ENCODE measurements at regions not wholly inside any gene's neighbourhood (a gene's known extent, or its start where the extent isn't known, plus 50 kb on each side); places are given as distances from the start of the nearest gene placed in this dataset.
"Not testable (repeated sequence)": the region's sequence is repeated elsewhere in the genome, so short reads cannot be mapped to it uniquely, and the experiment has no call there.

- CTCF ChIA-PET: interaction anchor here (0.6 to 2.2 kb wide), 30 partner anchors 9 to 578 kb away, joined by 3 to 19 read pairs (median 4); no protein-coding TSS in a partner anchor
- Histone ChIP-seq H3K27me3 (ENCODE audit: control insufficient read depth, insufficient read depth, low read length) (no peaks in the 10 kb centered on the region), H3K36me3 (ENCODE audit: control insufficient read depth, insufficient read depth, low read length) (no peaks in the 10 kb centered on the region), H3K4me3 (ENCODE audit: low read depth, low read length) (no peak overlapping the region)
- no peak for DNase-seq (ENCODE audit: low read depth)
- POLR2A ChIA-PET: no interaction called here
- peak; percentile 81 for TF ChIP-seq CTCF (IDR thresholded peaks at IDR 0.05; ENCODE audit: insufficient read depth, low read depth, low read length)
These were observed 89.8 kb downstream of the KATNIP start for GRCh38 chr16:27639561-27640276.

GRCh38 chr16:27640277-27640600 is 90.3 kb downstream of the KATNIP start:
- DNase-seq (ENCODE audit: low read depth): no peak
- no peak for TF ChIP-seq CTCF (IDR thresholded peaks at IDR 0.05; ENCODE audit: insufficient read depth, low read depth, low read length)
- H3K36me3 ChIP-seq (ENCODE audit: control insufficient read depth, insufficient read depth, low read length): no peaks in the 10 kb centered on the region
- no peaks in the 10 kb centered on the region for H3K27me3 ChIP-seq (ENCODE audit: control insufficient read depth, insufficient read depth, low read length)
- H3K4me3 ChIP-seq (ENCODE audit: low read depth, low read length): no peak overlapping the region
- ChIA-PET POLR2A (no interaction called here), CTCF (interaction anchor here (0.6 to 2.2 kb wide), 28 partner anchors 9 to 578 kb away, joined by 3 to 19 read pairs (median 4); no protein-coding TSS in a partner anchor)

GRCh38 chr16:27641260-27641659 is 91.3 kb downstream of the KATNIP start:
- Histone ChIP-seq H3K27me3 (ENCODE audit: control insufficient read depth, insufficient read depth, low read length) (no peaks in the 10 kb centered on the region), H3K4me3 (ENCODE audit: low read depth, low read length) (no peak overlapping the region), H3K36me3 (ENCODE audit: control insufficient read depth, insufficient read depth, low read length) (0 out of 2 replicates have a peak, but pooled peaks cover 1% of the 10 kb centered on the region)
- POLR2A ChIA-PET: interaction anchor here (0.6 kb wide), 1 partner anchor 82 kb away, joined by 3 read pairs; no protein-coding TSS in a partner anchor
- CTCF ChIA-PET: interaction anchor here (1.2 to 2.2 kb wide), 4 partner anchors 8 to 429 kb away, joined by 3 to 19 read pairs (median 12); no protein-coding TSS in a partner anchor
- no peak for TF ChIP-seq CTCF (IDR thresholded peaks at IDR 0.05; ENCODE audit: insufficient read depth, low read depth, low read length)
- no peak for DNase-seq (ENCODE audit: low read depth)

- DNase-seq (ENCODE audit: low read depth); H3K4me3 ChIP-seq (ENCODE audit: low read depth, low read length); POLR2A ChIA-PET; H3K36me3 ChIP-seq (ENCODE audit: control insufficient read depth, insufficient read depth, low read length); H3K27me3 ChIP-seq (ENCODE audit: control insufficient read depth, insufficient read depth, low read length): not testable (repeated sequence)
- CTCF ChIA-PET: interaction anchor here (1.1 to 1.6 kb wide), 4 partner anchors 13 to 428 kb away, joined by 3 to 7 read pairs (median 4); no protein-coding TSS in a partner anchor
These were observed 91.9 kb downstream of the KATNIP start for GRCh38 chr16:27641734-27642415.

GRCh38 chr16:27642756-27643155 is 92.8 kb downstream of the KATNIP start:
- CTCF ChIA-PET: interaction anchor here (0.5 to 1.6 kb wide), 5 partner anchors 12 to 427 kb away, joined by 3 to 7 read pairs (median 3); no protein-coding TSS in a partner anchor
- TF ChIP-seq CTCF (IDR thresholded peaks at IDR 0.05; ENCODE audit: insufficient read depth, low read depth, low read length): peak; percentile 10; the same call in 1 of the 2 replicates
- POLR2A ChIA-PET: no interaction called here
- Histone ChIP-seq H3K4me3 (ENCODE audit: low read depth, low read length) (no peak overlapping the region), H3K36me3 (ENCODE audit: control insufficient read depth, insufficient read depth, low read length) (0 out of 2 replicates have a peak, but pooled peaks cover 1% of the 10 kb centered on the region), H3K27me3 (ENCODE audit: control insufficient read depth, insufficient read depth, low read length) (no peaks in the 10 kb centered on the region)
- DNase-seq (ENCODE audit: low read depth): no peak
